GM23338 (cell line): ENCODE measurements at regions not wholly inside any gene's neighbourhood (a gene's known extent, or its start where the extent isn't known, plus 50 kb on each side); places are given as distances from the start of the nearest gene placed in this dataset.

ENCODE experiments used
- CREB1 ChIP-seq: fragments of 250-450 bp; sonication (Bioruptor Pico); IDR thresholded peaks from 2 replicates; pipeline ENCODE4 v1.5.0; 2020; ENCODE audit warnings: low read depth, mild to moderate bottlenecking, moderate library complexity
- EZH2 ChIP-seq: fragments of 200-600 bp; sonication (generic); IDR thresholded peaks from one replicate; pipeline ENCODE4 v1.8.0; 2017; ENCODE audit warnings: antibody characterized with exemption, mild to moderate bottlenecking, low read depth; ENCODE audit not compliant: unreplicated experiment
- EZH2phosphoT487 ChIP-seq: fragments of 200-600 bp; sonication (generic); IDR thresholded peaks from one replicate; pipeline ENCODE4 v1.8.1; 2018; ENCODE audit warnings: antibody characterized with exemption; ENCODE audit not compliant: unreplicated experiment
- JUNB ChIP-seq: IDR thresholded peaks from one replicate; pipeline ENCODE4 v1.6.1; 2016; ENCODE audit warnings: antibody characterized with exemption; ENCODE audit not compliant: unreplicated experiment
- NANOG ChIP-seq: IDR thresholded peaks from 2 replicates; pipeline ENCODE4 v1.6.1; 2016; ENCODE audit warnings: antibody characterized with exemption, borderline replicate concordance
- POLR2AphosphoS5 ChIP-seq: IDR thresholded peaks from 2 replicates; pipeline ENCODE4 v1.6.1; 2016; ENCODE audit warnings: antibody characterized with exemption, low read depth
- STAT1 ChIP-seq: IDR thresholded peaks from one replicate; pipeline ENCODE4 v1.6.1; 2016; ENCODE audit warnings: antibody characterized with exemption; ENCODE audit not compliant: unreplicated experiment
- ZNF114 ChIP-seq: fragments of 250-450 bp; sonication (Bioruptor Pico); IDR thresholded peaks from 2 replicates; pipeline ENCODE4 v1.5.0; 2020; ENCODE audit warnings: mild to moderate bottlenecking, moderate library complexity
- ZNF331 ChIP-seq: fragments of 250-450 bp; sonication (Bioruptor Pico); IDR thresholded peaks from 2 replicates; pipeline ENCODE4 v1.5.0; 2020; ENCODE audit warnings: low read depth, mild to moderate bottlenecking, moderate library complexity
- TF ChIP-seq, protein P1 (sequence below), 2 experiments: fragments of 200-600 bp in 1 of 2; sonication (generic) in 1 of 2; conservative IDR thresholded peaks; 2 replicates each; pipeline versions ENCODE4 v1.5.1 to v1.6.1; 2016 to 2017; ENCODE audit warnings: antibody characterized with exemption in 2 of 2, low read depth in 2 of 2, mild to moderate bottlenecking in 2 of 2, moderate library complexity in 1 of 2
- TF ChIP-seq, protein P2 (sequence below): fragments of 250-450 bp; sonication (Bioruptor Pico); IDR thresholded peaks from 2 replicates; pipeline ENCODE4 v1.5.0; 2020; ENCODE audit warnings: mild to moderate bottlenecking, moderate library complexity
- TF ChIP-seq, protein P3 (sequence below): IDR thresholded peaks from one replicate; pipeline ENCODE4 v1.6.1; 2018; ENCODE audit warnings: antibody characterized with exemption; ENCODE audit not compliant: unreplicated experiment
- TF ChIP-seq, protein P4 (sequence below): IDR thresholded peaks from 2 replicates; pipeline ENCODE4 v1.6.1; 2016; ENCODE audit warnings: antibody characterized with exemption

DNA sequence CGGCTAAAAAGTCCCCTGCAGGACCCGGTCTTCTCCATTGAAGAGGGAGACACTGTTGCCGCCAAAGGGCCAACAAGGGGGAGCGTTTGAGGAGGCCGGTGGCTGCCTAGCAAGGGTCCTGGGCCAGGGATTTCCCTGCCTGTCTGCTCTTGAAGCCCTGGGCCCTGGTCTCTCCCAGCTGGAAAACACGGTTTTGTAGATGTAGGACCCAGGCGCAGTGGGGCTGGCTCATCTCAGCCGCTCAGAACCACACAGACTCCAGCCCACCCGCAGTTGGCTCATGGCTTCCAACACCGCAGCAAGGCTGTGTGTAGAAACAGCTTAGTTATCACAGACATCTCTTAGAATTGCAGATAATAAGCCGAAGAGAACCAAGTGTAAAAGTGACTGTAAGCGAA, 57.1 kb upstream of the TWIST2 start:
- TF ChIP-seq, protein P1, sequence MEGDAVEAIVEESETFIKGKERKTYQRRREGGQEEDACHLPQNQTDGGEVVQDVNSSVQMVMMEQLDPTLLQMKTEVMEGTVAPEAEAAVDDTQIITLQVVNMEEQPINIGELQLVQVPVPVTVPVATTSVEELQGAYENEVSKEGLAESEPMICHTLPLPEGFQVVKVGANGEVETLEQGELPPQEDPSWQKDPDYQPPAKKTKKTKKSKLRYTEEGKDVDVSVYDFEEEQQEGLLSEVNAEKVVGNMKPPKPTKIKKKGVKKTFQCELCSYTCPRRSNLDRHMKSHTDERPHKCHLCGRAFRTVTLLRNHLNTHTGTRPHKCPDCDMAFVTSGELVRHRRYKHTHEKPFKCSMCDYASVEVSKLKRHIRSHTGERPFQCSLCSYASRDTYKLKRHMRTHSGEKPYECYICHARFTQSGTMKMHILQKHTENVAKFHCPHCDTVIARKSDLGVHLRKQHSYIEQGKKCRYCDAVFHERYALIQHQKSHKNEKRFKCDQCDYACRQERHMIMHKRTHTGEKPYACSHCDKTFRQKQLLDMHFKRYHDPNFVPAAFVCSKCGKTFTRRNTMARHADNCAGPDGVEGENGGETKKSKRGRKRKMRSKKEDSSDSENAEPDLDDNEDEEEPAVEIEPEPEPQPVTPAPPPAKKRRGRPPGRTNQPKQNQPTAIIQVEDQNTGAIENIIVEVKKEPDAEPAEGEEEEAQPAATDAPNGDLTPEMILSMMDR (conservative IDR thresholded peaks at IDR 0.05; ENCODE audit: low read depth in 2 of 2): no peak
- TF ChIP-seq EZH2phosphoT487: no peak
- no peak for TF ChIP-seq EZH2
- TF ChIP-seq, protein P2, sequence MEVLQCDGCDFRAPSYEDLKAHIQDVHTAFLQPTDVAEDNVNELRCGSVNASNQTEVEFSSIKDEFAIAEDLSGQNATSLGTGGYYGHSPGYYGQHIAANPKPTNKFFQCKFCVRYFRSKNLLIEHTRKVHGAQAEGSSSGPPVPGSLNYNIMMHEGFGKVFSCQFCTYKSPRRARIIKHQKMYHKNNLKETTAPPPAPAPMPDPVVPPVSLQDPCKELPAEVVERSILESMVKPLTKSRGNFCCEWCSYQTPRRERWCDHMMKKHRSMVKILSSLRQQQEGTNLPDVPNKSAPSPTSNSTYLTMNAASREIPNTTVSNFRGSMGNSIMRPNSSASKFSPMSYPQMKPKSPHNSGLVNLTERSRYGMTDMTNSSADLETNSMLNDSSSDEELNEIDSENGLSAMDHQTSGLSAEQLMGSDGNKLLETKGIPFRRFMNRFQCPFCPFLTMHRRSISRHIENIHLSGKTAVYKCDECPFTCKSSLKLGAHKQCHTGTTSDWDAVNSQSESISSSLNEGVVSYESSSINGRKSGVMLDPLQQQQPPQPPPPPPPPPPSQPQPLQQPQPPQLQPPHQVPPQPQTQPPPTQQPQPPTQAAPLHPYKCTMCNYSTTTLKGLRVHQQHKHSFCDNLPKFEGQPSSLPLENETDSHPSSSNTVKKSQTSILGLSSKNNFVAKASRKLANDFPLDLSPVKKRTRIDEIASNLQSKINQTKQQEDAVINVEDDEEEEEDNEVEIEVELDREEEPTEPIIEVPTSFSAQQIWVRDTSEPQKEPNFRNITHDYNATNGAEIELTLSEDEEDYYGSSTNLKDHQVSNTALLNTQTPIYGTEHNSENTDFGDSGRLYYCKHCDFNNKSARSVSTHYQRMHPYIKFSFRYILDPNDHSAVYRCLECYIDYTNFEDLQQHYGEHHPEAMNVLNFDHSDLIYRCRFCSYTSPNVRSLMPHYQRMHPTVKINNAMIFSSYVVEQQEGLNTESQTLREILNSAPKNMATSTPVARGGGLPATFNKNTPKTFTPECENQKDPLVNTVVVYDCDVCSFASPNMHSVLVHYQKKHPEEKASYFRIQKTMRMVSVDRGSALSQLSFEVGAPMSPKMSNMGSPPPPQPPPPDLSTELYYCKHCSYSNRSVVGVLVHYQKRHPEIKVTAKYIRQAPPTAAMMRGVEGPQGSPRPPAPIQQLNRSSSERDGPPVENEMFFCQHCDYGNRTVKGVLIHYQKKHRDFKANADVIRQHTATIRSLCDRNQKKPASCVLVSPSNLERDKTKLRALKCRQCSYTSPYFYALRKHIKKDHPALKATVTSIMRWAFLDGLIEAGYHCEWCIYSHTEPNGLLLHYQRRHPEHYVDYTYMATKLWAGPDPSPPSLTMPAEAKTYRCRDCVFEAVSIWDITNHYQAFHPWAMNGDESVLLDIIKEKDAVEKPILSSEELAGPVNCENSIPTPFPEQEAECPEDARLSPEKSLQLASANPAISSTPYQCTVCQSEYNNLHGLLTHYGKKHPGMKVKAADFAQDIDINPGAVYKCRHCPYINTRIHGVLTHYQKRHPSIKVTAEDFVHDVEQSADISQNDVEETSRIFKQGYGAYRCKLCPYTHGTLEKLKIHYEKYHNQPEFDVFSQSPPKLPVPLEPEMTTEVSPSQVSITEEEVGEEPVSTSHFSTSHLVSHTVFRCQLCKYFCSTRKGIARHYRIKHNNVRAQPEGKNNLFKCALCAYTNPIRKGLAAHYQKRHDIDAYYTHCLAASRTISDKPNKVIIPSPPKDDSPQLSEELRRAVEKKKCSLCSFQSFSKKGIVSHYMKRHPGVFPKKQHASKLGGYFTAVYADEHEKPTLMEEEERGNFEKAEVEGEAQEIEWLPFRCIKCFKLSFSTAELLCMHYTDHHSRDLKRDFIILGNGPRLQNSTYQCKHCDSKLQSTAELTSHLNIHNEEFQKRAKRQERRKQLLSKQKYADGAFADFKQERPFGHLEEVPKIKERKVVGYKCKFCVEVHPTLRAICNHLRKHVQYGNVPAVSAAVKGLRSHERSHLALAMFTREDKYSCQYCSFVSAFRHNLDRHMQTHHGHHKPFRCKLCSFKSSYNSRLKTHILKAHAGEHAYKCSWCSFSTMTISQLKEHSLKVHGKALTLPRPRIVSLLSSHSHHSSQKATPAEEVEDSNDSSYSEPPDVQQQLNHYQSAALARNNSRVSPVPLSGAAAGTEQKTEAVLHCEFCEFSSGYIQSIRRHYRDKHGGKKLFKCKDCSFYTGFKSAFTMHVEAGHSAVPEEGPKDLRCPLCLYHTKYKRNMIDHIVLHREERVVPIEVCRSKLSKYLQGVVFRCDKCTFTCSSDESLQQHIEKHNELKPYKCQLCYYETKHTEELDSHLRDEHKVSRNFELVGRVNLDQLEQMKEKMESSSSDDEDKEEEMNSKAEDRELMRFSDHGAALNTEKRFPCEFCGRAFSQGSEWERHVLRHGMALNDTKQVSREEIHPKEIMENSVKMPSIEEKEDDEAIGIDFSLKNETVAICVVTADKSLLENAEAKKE (CRISPR knock-in tag): no peak
- TF ChIP-seq POLR2AphosphoS5: no peak
- TF ChIP-seq, protein P3, sequence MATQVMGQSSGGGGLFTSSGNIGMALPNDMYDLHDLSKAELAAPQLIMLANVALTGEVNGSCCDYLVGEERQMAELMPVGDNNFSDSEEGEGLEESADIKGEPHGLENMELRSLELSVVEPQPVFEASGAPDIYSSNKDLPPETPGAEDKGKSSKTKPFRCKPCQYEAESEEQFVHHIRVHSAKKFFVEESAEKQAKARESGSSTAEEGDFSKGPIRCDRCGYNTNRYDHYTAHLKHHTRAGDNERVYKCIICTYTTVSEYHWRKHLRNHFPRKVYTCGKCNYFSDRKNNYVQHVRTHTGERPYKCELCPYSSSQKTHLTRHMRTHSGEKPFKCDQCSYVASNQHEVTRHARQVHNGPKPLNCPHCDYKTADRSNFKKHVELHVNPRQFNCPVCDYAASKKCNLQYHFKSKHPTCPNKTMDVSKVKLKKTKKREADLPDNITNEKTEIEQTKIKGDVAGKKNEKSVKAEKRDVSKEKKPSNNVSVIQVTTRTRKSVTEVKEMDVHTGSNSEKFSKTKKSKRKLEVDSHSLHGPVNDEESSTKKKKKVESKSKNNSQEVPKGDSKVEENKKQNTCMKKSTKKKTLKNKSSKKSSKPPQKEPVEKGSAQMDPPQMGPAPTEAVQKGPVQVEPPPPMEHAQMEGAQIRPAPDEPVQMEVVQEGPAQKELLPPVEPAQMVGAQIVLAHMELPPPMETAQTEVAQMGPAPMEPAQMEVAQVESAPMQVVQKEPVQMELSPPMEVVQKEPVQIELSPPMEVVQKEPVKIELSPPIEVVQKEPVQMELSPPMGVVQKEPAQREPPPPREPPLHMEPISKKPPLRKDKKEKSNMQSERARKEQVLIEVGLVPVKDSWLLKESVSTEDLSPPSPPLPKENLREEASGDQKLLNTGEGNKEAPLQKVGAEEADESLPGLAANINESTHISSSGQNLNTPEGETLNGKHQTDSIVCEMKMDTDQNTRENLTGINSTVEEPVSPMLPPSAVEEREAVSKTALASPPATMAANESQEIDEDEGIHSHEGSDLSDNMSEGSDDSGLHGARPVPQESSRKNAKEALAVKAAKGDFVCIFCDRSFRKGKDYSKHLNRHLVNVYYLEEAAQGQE: no peak
- no peak for TF ChIP-seq JUNB
- TF ChIP-seq STAT1: no peak
- no peak for TF ChIP-seq ZNF331 (CRISPR knock-in tag)
- no peak for TF ChIP-seq CREB1 (CRISPR knock-in tag)
- TF ChIP-seq, protein P4, sequence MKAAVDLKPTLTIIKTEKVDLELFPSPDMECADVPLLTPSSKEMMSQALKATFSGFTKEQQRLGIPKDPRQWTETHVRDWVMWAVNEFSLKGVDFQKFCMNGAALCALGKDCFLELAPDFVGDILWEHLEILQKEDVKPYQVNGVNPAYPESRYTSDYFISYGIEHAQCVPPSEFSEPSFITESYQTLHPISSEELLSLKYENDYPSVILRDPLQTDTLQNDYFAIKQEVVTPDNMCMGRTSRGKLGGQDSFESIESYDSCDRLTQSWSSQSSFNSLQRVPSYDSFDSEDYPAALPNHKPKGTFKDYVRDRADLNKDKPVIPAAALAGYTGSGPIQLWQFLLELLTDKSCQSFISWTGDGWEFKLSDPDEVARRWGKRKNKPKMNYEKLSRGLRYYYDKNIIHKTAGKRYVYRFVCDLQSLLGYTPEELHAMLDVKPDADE: no peak
- TF ChIP-seq NANOG: no peak
- TF ChIP-seq ZNF114 (CRISPR knock-in tag): no peak
